Esophagus squamous epithelium (tissue), 4 donors: ENCODE measurements at regions not wholly inside any gene's neighbourhood (a gene's known extent, or its start where the extent isn't known, plus 50 kb on each side); places are given as distances from the start of the nearest gene placed in this dataset.
"Not testable (repeated sequence)": the region's sequence is repeated elsewhere in the genome, so short reads cannot be mapped to it uniquely, and the experiment has no call there.

Experiments
- POLR2A ChIP-seq, 4 donors: fragments of 450-650 bp; IDR thresholded peaks; one replicate each; pipeline ENCODE4 v1.6.1; 2017; ENCODE audit warnings: antibody characterized with exemption in 4 of 4, mild to moderate bottlenecking in 4 of 4, moderate library complexity in 3 of 4
- TF ChIP-seq, protein P1 (sequence below), 6 experiments: fragments of 450-650 bp in 4 of 6; fragments of 200-600 bp in 2 of 6; sonication (generic) in 2 of 6; IDR thresholded peaks; one replicate each; pipeline ENCODE4 v1.5.1; 2016 to 2019; ENCODE audit warnings: antibody characterized with exemption in 6 of 6, mild to moderate bottlenecking in 4 of 6, moderate library complexity in 4 of 6

DNA sequence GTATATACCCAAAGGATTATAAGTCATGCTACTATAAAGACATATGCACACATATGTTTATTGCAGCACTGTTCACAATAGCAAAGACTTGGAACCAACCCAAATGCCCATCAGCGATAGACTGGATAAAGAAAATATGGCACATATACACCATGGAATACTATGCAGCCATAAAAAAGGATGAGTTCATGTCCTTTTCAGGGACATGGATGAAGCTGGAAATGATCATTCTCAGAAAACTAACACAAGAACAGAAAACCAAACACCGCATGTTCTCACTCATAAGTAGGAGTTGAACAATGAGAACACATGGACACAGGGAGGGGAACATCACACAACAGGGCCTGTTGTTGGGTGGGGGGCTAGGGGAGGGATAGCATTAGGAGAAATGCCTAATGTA, 68.9 kb downstream of the RPS24 start:
- TF ChIP-seq, protein P1, sequence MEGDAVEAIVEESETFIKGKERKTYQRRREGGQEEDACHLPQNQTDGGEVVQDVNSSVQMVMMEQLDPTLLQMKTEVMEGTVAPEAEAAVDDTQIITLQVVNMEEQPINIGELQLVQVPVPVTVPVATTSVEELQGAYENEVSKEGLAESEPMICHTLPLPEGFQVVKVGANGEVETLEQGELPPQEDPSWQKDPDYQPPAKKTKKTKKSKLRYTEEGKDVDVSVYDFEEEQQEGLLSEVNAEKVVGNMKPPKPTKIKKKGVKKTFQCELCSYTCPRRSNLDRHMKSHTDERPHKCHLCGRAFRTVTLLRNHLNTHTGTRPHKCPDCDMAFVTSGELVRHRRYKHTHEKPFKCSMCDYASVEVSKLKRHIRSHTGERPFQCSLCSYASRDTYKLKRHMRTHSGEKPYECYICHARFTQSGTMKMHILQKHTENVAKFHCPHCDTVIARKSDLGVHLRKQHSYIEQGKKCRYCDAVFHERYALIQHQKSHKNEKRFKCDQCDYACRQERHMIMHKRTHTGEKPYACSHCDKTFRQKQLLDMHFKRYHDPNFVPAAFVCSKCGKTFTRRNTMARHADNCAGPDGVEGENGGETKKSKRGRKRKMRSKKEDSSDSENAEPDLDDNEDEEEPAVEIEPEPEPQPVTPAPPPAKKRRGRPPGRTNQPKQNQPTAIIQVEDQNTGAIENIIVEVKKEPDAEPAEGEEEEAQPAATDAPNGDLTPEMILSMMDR (IDR thresholded peaks at IDR 0.05) = not testable (repeated sequence)
- TF ChIP-seq POLR2A (IDR thresholded peaks at IDR 0.05) = not testable (repeated sequence)
